GM21423 (cell line): ENCODE measurements at regions not wholly inside any gene's neighbourhood (a gene's known extent, or its start where the extent isn't known, plus 50 kb on each side); places are given as distances from the start of the nearest gene placed in this dataset.
"Not testable (repeated sequence)": the region's sequence is repeated elsewhere in the genome, so short reads cannot be mapped to it uniquely, and the experiment has no call there.

Experiments
- ATAC-seq: cut with Tn5 transposase; IDR thresholded peaks from one replicate; pipeline ENCODE4 v1.9.1; 2021; ENCODE audit warnings: mild to moderate bottlenecking, moderate library complexity; ENCODE audit not compliant: unreplicated experiment

GRCh38 chr2:67616749-67617148 is 219.6 kb downstream of the ETAA1 start:
- ATAC-seq = peak; percentile 68

GRCh38 chr2:67619204-67619603 is 222.1 kb downstream of the ETAA1 start:
- ATAC-seq = no peak

GRCh38 chr2:67623741-67624140 is 226.6 kb downstream of the ETAA1 start:
- ATAC-seq = not testable (repeated sequence)

GRCh38 chr2:67625178-67625577 is 228.0 kb downstream of the ETAA1 start:
- no peak for ATAC-seq

GRCh38 chr2:67625690-67626475 is 228.8 kb downstream of the ETAA1 start:
- ATAC-seq = no peak

- no peak for ATAC-seq
Measured at GRCh38 chr2:67626656-67627055, 229.5 kb downstream of the ETAA1 start.

- ATAC-seq = no peak
Measured at GRCh38 chr2:67627456-67628207, 230.5 kb downstream of the ETAA1 start.

GRCh38 chr2:67628892-67629291 is 231.8 kb downstream of the ETAA1 start:
- ATAC-seq = no peak

GRCh38 chr2:67631483-67631882 is 234.3 kb downstream of the ETAA1 start:
- no peak for ATAC-seq

GRCh38 chr2:67633212-67633856 is 236.2 kb downstream of the ETAA1 start:
- ATAC-seq = no peak

- ATAC-seq = no peak
Measured at GRCh38 chr2:67638146-67638545, 241.0 kb downstream of the ETAA1 start.

GRCh38 chr2:67641312-67642045 is 244.3 kb downstream of the ETAA1 start:
- no peak for ATAC-seq

- ATAC-seq = no peak
Measured at GRCh38 chr2:67642046-67642382, 244.9 kb downstream of the ETAA1 start.

- ATAC-seq = no peak
Measured at GRCh38 chr2:67642961-67643360, 245.8 kb downstream of the ETAA1 start.

- no peak for ATAC-seq
Measured at GRCh38 chr2:67645280-67646138, 248.4 kb downstream of the ETAA1 start.

- ATAC-seq = no peak
Measured at GRCh38 chr2:67646714-67647333, 249.7 kb downstream of the ETAA1 start.

GRCh38 chr2:67649331-67650261 is 252.5 kb downstream of the ETAA1 start:
- ATAC-seq = no peak

GRCh38 chr2:67650291-67651133 is 253.4 kb downstream of the ETAA1 start:
- no peak for ATAC-seq
